Neural progenitor cell (in vitro differentiated cells): ENCODE measurements at regions not wholly inside any gene's neighbourhood (a gene's known extent, or its start where the extent isn't known, plus 50 kb on each side); places are given as distances from the start of the nearest gene placed in this dataset.

Experiments used
- DNase-seq: peaks from one replicate; pipeline ENCODE4 v3.0.0-alpha.2; 2016; ENCODE audit warnings: low spot score
- H2AFZ ChIP-seq: fragments of 200-600 bp; sonication (generic); replicated peaks from 2 replicates; pipeline ENCODE4 v1.6.1; 2016; ENCODE audit warnings: antibody characterized with exemption
- H3F3A ChIP-seq: fragments of 200-600 bp; sonication (generic); 2 replicates; pipeline ENCODE4 v1.6.1; 2016; ENCODE audit warnings: antibody characterized with exemption, low read depth
- H3K27ac ChIP-seq: fragments of 200-600 bp; sonication (generic); 2 replicates; pipeline ENCODE4 v1.5.1; 2016; ENCODE audit warnings: mild to moderate bottlenecking
- H3K27me3 ChIP-seq: fragments of 200-600 bp; sonication (generic); 2 replicates; pipeline ENCODE4 v1.6.1; 2016; ENCODE audit warnings: mild to moderate bottlenecking, moderate library complexity
- H3K36me3 ChIP-seq: fragments of 200-600 bp; sonication (generic); 2 replicates; pipeline ENCODE4 v1.5.1; 2016
- H3K4me1 ChIP-seq: fragments of 200-600 bp; sonication (generic); 2 replicates; pipeline ENCODE4 v1.6.1; 2016; ENCODE audit warnings: mixed run types
- H3K4me2 ChIP-seq: fragments of 200-600 bp; sonication (generic); 2 replicates; pipeline ENCODE4 v1.6.1; 2016
- H3K4me3 ChIP-seq: fragments of 200-600 bp; sonication (generic); 2 replicates; pipeline ENCODE4 v1.5.1; 2016
- H3K79me2 ChIP-seq: fragments of 200-600 bp; sonication (generic); 2 replicates; pipeline ENCODE4 v1.6.1; 2016; ENCODE audit warnings: low read depth
- H3K9ac ChIP-seq: fragments of 200-600 bp; sonication (generic); 2 replicates; pipeline ENCODE4 v1.6.1; 2016
- H3K9me3 ChIP-seq: fragments of 200-600 bp; sonication (generic); 2 replicates; pipeline ENCODE4 v1.5.1; 2016; ENCODE audit warnings: low read depth
- H4K20me1 ChIP-seq: fragments of 200-600 bp; sonication (generic); 2 replicates; pipeline ENCODE4 v1.6.1; 2016; ENCODE audit warnings: low read depth
- H3K27ac Mint-ChIP-seq: 3 replicates; pipeline ENCODE4 v1.8.0; 2021; ENCODE audit warnings: mixed read lengths
- H3K27me3 Mint-ChIP-seq: 2 replicates; pipeline ENCODE4 v1.8.0; 2022; ENCODE audit warnings: low read depth, mild to moderate bottlenecking, inconsistent platforms, moderate library complexity, mixed read lengths; ENCODE audit not compliant: insufficient read depth
- H3K36me3 Mint-ChIP-seq: 3 replicates; pipeline ENCODE4 v1.8.0; 2021; ENCODE audit warnings: mixed read lengths
- H3K4me1 Mint-ChIP-seq: 3 replicates; pipeline ENCODE4 v1.8.0; 2021; ENCODE audit warnings: mixed read lengths
- H3K4me3 Mint-ChIP-seq: 3 replicates; pipeline ENCODE4 v1.8.0; 2021; ENCODE audit warnings: mild to moderate bottlenecking, moderate library complexity, mixed read lengths
- H3K9me3 Mint-ChIP-seq: 3 replicates; pipeline ENCODE4 v1.8.0; 2020; ENCODE audit warnings: mixed read lengths
- CTCF ChIP-seq: fragments of 200-600 bp; sonication (generic); IDR thresholded peaks from 2 replicates; pipeline ENCODE4 v1.5.1; 2017; ENCODE audit warnings: antibody characterized with exemption, mild to moderate bottlenecking
- EZH2 ChIP-seq: fragments of 200-600 bp; sonication (generic); IDR thresholded peaks from 2 replicates; pipeline ENCODE4 v1.6.1; 2017; ENCODE audit warnings: antibody characterized with exemption, mild to moderate bottlenecking, moderate library complexity
- EZH2phosphoT487 ChIP-seq: fragments of 200-600 bp; sonication (generic); IDR thresholded peaks from 2 replicates; pipeline ENCODE4 v1.6.1; 2017; ENCODE audit warnings: antibody characterized with exemption

GRCh38 chrX:131747173-131747572, 203.3 kb downstream of the OR13H1 start:
- peaks cover 53% of the 10 kb centered on the region for H3K36me3 Mint-ChIP-seq
- Histone ChIP-seq H3K9ac (no peak overlapping the region), H3K9me3 (no peaks in the 10 kb centered on the region), H3K79me2 (no peaks in the 10 kb centered on the region), H3K27ac (no peak overlapping the region), H3K4me3 (no peak overlapping the region), H3K27me3 (no peaks in the 10 kb centered on the region), H3F3A (no peaks in the 10 kb centered on the region), H2AFZ (no peak overlapping the region), H3K36me3 (peaks cover 26% of the 10 kb centered on the region), H3K4me1 (no peaks in the 10 kb centered on the region), H4K20me1 (no peaks in the 10 kb centered on the region), H3K4me2 (no peak overlapping the region)
- DNase-seq, result no peak
- H3K4me1 Mint-ChIP-seq, result no peaks in the 10 kb centered on the region
- TF ChIP-seq CTCF, result no peak
- no peak for TF ChIP-seq EZH2phosphoT487
- no peak for TF ChIP-seq EZH2
- H3K4me3 Mint-ChIP-seq, result no peak overlapping the region
- peaks cover 7% of the 10 kb centered on the region for H3K9me3 Mint-ChIP-seq
- H3K27ac Mint-ChIP-seq, result no peak overlapping the region
- no peaks in the 10 kb centered on the region for H3K27me3 Mint-ChIP-seq

- DNase-seq, result no peak
- Histone ChIP-seq H3K27me3 (no peaks in the 10 kb centered on the region), H3K4me3 (no peak overlapping the region), H3K4me1 (no peaks in the 10 kb centered on the region), H3K9ac (no peak overlapping the region), H3K27ac (no peak overlapping the region), H4K20me1 (no peaks in the 10 kb centered on the region), H3K9me3 (no peaks in the 10 kb centered on the region), H3K4me2 (no peak overlapping the region), H3K36me3 (peaks cover 14% of the 10 kb centered on the region), H2AFZ (no peak overlapping the region), H3K79me2 (no peaks in the 10 kb centered on the region), H3F3A (no peaks in the 10 kb centered on the region)
- no peaks in the 10 kb centered on the region for H3K4me1 Mint-ChIP-seq
- TF ChIP-seq EZH2phosphoT487, result no peak
- TF ChIP-seq CTCF, result no peak
- no peaks in the 10 kb centered on the region for H3K27me3 Mint-ChIP-seq
- H3K4me3 Mint-ChIP-seq, result no peak overlapping the region
- peaks cover 38% of the 10 kb centered on the region for H3K36me3 Mint-ChIP-seq
- no peaks in the 10 kb centered on the region for H3K9me3 Mint-ChIP-seq
- no peak overlapping the region for H3K27ac Mint-ChIP-seq
These were observed 208.8 kb downstream of the OR13H1 start for GRCh38 chrX:131752493-131753198.

- H3K9me3 ChIP-seq, result no peaks in the 10 kb centered on the region
- no peak overlapping the region for H3K9ac ChIP-seq
- no peak overlapping the region for H2AFZ ChIP-seq
- Mint-ChIP-seq H3K9me3 (no peaks in the 10 kb centered on the region), H3K27me3 (no peaks in the 10 kb centered on the region), H3K36me3 (peaks cover 48% of the 10 kb centered on the region), H3K4me1 (no peaks in the 10 kb centered on the region), H3K4me3 (no peak overlapping the region), H3K27ac (no peak overlapping the region)
- H3K79me2 ChIP-seq, result no peaks in the 10 kb centered on the region
- H3F3A ChIP-seq, result no peaks in the 10 kb centered on the region
- H3K4me3 ChIP-seq, result no peak overlapping the region
- TF ChIP-seq EZH2, result no peak
- TF ChIP-seq CTCF, result no peak
- no peak for TF ChIP-seq EZH2phosphoT487
- H3K27me3 ChIP-seq, result no peaks in the 10 kb centered on the region
- no peak overlapping the region for H3K4me2 ChIP-seq
- H3K36me3 ChIP-seq, result peaks cover 6% of the 10 kb centered on the region
- no peaks in the 10 kb centered on the region for H3K4me1 ChIP-seq
- no peak for DNase-seq
- H3K27ac ChIP-seq, result no peak overlapping the region
- H4K20me1 ChIP-seq, result no peaks in the 10 kb centered on the region
These were observed 218.9 kb downstream of the OR13H1 start for GRCh38 chrX:131762802-131763234.
